GM23338 (cell line): ENCODE measurements at regions not wholly inside any gene's neighbourhood (a gene's known extent, or its start where the extent isn't known, plus 50 kb on each side); places are given as distances from the start of the nearest gene placed in this dataset.

Source experiments
- ATAC-seq: fragments of 200-7000 bp; cut with Tn5 transposase; 3 replicates; pipeline ENCODE4 v1.9.1; 2020
- DNase-seq: peaks from one replicate; pipeline ENCODE4 v3.0.0-alpha.2; 2015; ENCODE audit warnings: low spot score
- H2AFZ ChIP-seq: fragments of 200-600 bp; sonication (generic); 2 replicates; pipeline ENCODE4 v1.8.0; 2016; ENCODE audit warnings: antibody characterized with exemption, mild to moderate bottlenecking, moderate library complexity
- H3F3A ChIP-seq: fragments of 200-600 bp; sonication (generic); replicated peaks from 2 replicates; pipeline ENCODE4 v1.8.0; 2017; ENCODE audit warnings: antibody characterized with exemption, mixed run types, low read depth
- H3K27ac ChIP-seq: fragments of 200-600 bp; sonication (generic); 2 replicates; pipeline ENCODE4 v1.6.1; 2016; ENCODE audit warnings: low read depth
- H3K27me3 ChIP-seq: fragments of 200-600 bp; sonication (generic); 2 replicates; pipeline ENCODE4 v1.8.0; 2016; ENCODE audit warnings: mild to moderate bottlenecking, mixed run types, moderate library complexity; ENCODE audit not compliant: insufficient read depth
- H3K36me3 ChIP-seq: fragments of 200-600 bp; sonication (generic); 2 replicates; pipeline ENCODE4 v1.8.0; 2016; ENCODE audit warnings: mild to moderate bottlenecking; ENCODE audit not compliant: insufficient read depth
- H3K4me1 ChIP-seq: fragments of 200-600 bp; sonication (generic); 2 replicates; pipeline ENCODE4 v1.8.0; 2016; ENCODE audit warnings: mild to moderate bottlenecking, moderate library complexity; ENCODE audit not compliant: insufficient read depth
- H3K4me2 ChIP-seq: fragments of 200-600 bp; sonication (generic); 2 replicates; pipeline ENCODE4 v1.7.1; 2017; ENCODE audit warnings: mixed run types
- H3K4me3 ChIP-seq: fragments of 200-600 bp; sonication (generic); 2 replicates; pipeline ENCODE4 v1.6.1; 2016; ENCODE audit warnings: mixed run types
- H3K79me2 ChIP-seq: fragments of 200-600 bp; sonication (generic); replicated peaks from 2 replicates; pipeline ENCODE4 v1.8.0; 2017; ENCODE audit warnings: mild to moderate bottlenecking; ENCODE audit not compliant: insufficient read depth
- H3K9me2 ChIP-seq: fragments of 200-600 bp; sonication (generic); 2 replicates; pipeline ENCODE4 v1.8.0; 2017; ENCODE audit not compliant: insufficient read depth
- H4K20me1 ChIP-seq: fragments of 200-600 bp; sonication (generic); replicated peaks from 2 replicates; pipeline ENCODE4 v1.8.0; 2017; ENCODE audit warnings: mild to moderate bottlenecking; ENCODE audit not compliant: insufficient read depth
- H3K27ac Mint-ChIP-seq: 2 replicates; pipeline ENCODE4 v1.8.0; 2020; ENCODE audit warnings: inconsistent platforms, mild to moderate bottlenecking, moderate library complexity, mixed read lengths
- H3K27me3 Mint-ChIP-seq: 3 replicates; pipeline ENCODE4 v1.8.0; 2022; ENCODE audit warnings: low read depth, mild to moderate bottlenecking, moderate library complexity, mixed read lengths, inconsistent platforms; ENCODE audit not compliant: insufficient read depth, poor library complexity
- H3K36me3 Mint-ChIP-seq: 3 replicates; pipeline ENCODE4 v1.8.0; 2021; ENCODE audit warnings: low read depth, mild to moderate bottlenecking, inconsistent platforms, moderate library complexity, mixed read lengths
- H3K4me1 Mint-ChIP-seq: 3 replicates; pipeline ENCODE4 v1.8.0; 2020; ENCODE audit warnings: mild to moderate bottlenecking, inconsistent platforms, mixed read lengths
- H3K4me3 Mint-ChIP-seq: 3 replicates; pipeline ENCODE4 v1.8.0; 2021; ENCODE audit warnings: moderate library complexity, mild to moderate bottlenecking, inconsistent platforms, mixed read lengths
- H3K9me3 Mint-ChIP-seq: 3 replicates; pipeline ENCODE4 v1.8.0; 2020; ENCODE audit warnings: moderate library complexity, mild to moderate bottlenecking, inconsistent platforms, mixed read lengths
- CREB1 ChIP-seq: fragments of 250-450 bp; sonication (Bioruptor Pico); IDR thresholded peaks from 2 replicates; pipeline ENCODE4 v1.5.0; 2020; ENCODE audit warnings: low read depth, mild to moderate bottlenecking, moderate library complexity
- EZH2 ChIP-seq: fragments of 200-600 bp; sonication (generic); IDR thresholded peaks from one replicate; pipeline ENCODE4 v1.8.0; 2017; ENCODE audit warnings: antibody characterized with exemption, mild to moderate bottlenecking, low read depth; ENCODE audit not compliant: unreplicated experiment
- EZH2phosphoT487 ChIP-seq: fragments of 200-600 bp; sonication (generic); IDR thresholded peaks from one replicate; pipeline ENCODE4 v1.8.1; 2018; ENCODE audit warnings: antibody characterized with exemption; ENCODE audit not compliant: unreplicated experiment
- JUNB ChIP-seq: IDR thresholded peaks from one replicate; pipeline ENCODE4 v1.6.1; 2016; ENCODE audit warnings: antibody characterized with exemption; ENCODE audit not compliant: unreplicated experiment
- NANOG ChIP-seq: IDR thresholded peaks from 2 replicates; pipeline ENCODE4 v1.6.1; 2016; ENCODE audit warnings: antibody characterized with exemption, borderline replicate concordance
- POLR2AphosphoS5 ChIP-seq: IDR thresholded peaks from 2 replicates; pipeline ENCODE4 v1.6.1; 2016; ENCODE audit warnings: antibody characterized with exemption, low read depth
- STAT1 ChIP-seq: IDR thresholded peaks from one replicate; pipeline ENCODE4 v1.6.1; 2016; ENCODE audit warnings: antibody characterized with exemption; ENCODE audit not compliant: unreplicated experiment
- ZNF114 ChIP-seq: fragments of 250-450 bp; sonication (Bioruptor Pico); IDR thresholded peaks from 2 replicates; pipeline ENCODE4 v1.5.0; 2020; ENCODE audit warnings: mild to moderate bottlenecking, moderate library complexity
- ZNF331 ChIP-seq: fragments of 250-450 bp; sonication (Bioruptor Pico); IDR thresholded peaks from 2 replicates; pipeline ENCODE4 v1.5.0; 2020; ENCODE audit warnings: low read depth, mild to moderate bottlenecking, moderate library complexity
- TF ChIP-seq, protein P1 (sequence below): IDR thresholded peaks from one replicate; pipeline ENCODE4 v1.6.1; 2018; ENCODE audit warnings: antibody characterized with exemption; ENCODE audit not compliant: unreplicated experiment
- TF ChIP-seq, protein P2 (sequence below), 2 experiments: fragments of 200-600 bp in 1 of 2; sonication (generic) in 1 of 2; conservative IDR thresholded peaks; 2 replicates each; pipeline versions ENCODE4 v1.5.1 to v1.6.1; 2016 to 2017; ENCODE audit warnings: antibody characterized with exemption in 2 of 2, low read depth in 2 of 2, mild to moderate bottlenecking in 2 of 2, moderate library complexity in 1 of 2
- TF ChIP-seq, protein P3 (sequence below): IDR thresholded peaks from 2 replicates; pipeline ENCODE4 v1.6.1; 2016; ENCODE audit warnings: antibody characterized with exemption

DNA sequence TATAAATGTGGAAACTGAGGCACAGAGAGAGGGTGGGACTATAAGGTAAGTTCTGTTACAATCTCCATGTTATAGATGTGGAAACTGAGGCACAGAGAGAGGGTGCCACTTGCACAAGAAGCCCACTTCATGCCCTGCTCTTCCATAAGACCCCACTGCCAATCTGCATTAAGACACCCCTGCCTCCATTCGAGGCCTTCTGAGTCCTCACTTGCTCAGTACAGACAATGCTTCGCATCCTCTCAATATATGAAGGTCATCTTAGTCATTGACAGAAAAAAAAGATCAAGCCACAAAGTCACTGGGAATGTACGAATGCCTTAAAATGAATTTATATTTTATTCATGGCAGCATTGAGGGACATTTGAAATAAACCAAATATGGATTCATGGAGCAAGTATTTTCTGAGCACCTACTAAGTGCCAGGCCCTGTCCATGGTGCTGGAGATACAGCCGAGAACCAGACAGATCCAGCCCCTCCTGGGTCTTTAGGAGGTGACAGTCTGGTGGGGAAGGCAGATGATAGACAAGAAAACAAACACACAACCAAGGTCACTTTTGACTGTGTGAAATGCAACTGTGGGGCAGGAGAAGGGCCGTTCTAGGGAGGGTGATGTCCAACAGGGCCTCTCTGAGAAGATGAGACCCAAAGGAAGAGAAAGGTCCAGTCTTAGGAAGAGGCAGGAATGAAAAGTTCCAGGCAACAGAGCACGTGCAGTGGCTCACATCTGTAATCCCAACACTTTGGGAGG, 92.5 kb upstream of the PTPN1 start:
- no peak overlapping the region for H2AFZ ChIP-seq
- H3F3A ChIP-seq: no peaks in the 10 kb centered on the region
- no peaks in the 10 kb centered on the region for H3K9me2 ChIP-seq
- no peak overlapping the region for H3K27ac ChIP-seq
- DNase-seq (no peak), ATAC-seq (no peak)
- H3K4me1 ChIP-seq: peaks cover 8% of the 10 kb centered on the region
- Mint-ChIP-seq H3K9me3 (peaks cover 25% of the 10 kb centered on the region), H3K27me3 (peaks cover 4% of the 10 kb centered on the region), H3K4me1 (peaks cover 17% of the 10 kb centered on the region), H3K36me3 (peaks cover 10% of the 10 kb centered on the region; the same call in 2 of the 3 replicates), H3K27ac (no peak overlapping the region), H3K4me3 (no peak overlapping the region)
- no peak overlapping the region for H3K4me2 ChIP-seq
- H4K20me1 ChIP-seq: no peaks in the 10 kb centered on the region
- H3K4me3 ChIP-seq: no peak overlapping the region
- TF ChIP-seq, protein P1, sequence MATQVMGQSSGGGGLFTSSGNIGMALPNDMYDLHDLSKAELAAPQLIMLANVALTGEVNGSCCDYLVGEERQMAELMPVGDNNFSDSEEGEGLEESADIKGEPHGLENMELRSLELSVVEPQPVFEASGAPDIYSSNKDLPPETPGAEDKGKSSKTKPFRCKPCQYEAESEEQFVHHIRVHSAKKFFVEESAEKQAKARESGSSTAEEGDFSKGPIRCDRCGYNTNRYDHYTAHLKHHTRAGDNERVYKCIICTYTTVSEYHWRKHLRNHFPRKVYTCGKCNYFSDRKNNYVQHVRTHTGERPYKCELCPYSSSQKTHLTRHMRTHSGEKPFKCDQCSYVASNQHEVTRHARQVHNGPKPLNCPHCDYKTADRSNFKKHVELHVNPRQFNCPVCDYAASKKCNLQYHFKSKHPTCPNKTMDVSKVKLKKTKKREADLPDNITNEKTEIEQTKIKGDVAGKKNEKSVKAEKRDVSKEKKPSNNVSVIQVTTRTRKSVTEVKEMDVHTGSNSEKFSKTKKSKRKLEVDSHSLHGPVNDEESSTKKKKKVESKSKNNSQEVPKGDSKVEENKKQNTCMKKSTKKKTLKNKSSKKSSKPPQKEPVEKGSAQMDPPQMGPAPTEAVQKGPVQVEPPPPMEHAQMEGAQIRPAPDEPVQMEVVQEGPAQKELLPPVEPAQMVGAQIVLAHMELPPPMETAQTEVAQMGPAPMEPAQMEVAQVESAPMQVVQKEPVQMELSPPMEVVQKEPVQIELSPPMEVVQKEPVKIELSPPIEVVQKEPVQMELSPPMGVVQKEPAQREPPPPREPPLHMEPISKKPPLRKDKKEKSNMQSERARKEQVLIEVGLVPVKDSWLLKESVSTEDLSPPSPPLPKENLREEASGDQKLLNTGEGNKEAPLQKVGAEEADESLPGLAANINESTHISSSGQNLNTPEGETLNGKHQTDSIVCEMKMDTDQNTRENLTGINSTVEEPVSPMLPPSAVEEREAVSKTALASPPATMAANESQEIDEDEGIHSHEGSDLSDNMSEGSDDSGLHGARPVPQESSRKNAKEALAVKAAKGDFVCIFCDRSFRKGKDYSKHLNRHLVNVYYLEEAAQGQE: peak; percentile 82
- TF ChIP-seq CREB1 (CRISPR knock-in tag): no peak
- TF ChIP-seq JUNB: no peak
- no peak for TF ChIP-seq ZNF114 (CRISPR knock-in tag)
- no peaks in the 10 kb centered on the region for H3K27me3 ChIP-seq
- no peaks in the 10 kb centered on the region for H3K36me3 ChIP-seq
- H3K79me2 ChIP-seq: no peaks in the 10 kb centered on the region

DNA sequence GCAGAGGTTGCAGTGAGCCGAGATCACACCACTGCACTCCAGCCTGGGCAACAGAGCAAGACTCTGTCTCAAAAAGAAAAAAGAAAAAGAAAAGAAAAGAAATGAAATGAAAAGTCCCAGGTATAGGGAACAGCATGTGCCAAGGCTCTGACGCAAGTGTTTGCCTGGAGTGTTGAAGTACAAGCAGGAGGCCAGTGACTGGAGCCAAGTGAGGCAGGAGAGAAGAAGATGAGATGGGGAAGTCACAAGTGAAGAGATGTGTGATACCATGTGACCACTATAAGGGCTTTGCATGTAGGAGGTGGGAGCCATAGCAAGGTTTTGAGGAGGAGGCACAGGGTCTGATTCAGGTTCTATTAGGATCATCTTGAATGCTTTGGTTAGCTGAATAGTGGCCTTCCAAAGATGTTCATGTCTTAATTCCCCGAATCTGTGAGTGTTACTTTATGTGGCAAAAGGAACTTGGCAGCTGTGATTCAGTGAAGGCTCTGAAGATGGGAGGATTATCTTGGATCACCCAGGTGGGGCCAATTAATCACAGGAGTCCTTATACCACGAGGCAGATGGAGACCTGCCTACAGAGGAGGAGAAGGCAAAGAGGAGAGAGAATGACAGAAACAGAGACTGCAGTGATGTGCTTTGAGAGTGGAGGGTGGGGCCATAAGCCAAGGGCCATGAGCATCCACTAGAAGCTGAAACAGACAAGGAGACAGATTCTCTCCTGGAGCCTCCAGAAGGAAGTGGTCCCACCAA, 91.1 kb upstream of the PTPN1 start:
- Mint-ChIP-seq H3K27ac (no peak overlapping the region), H3K27me3 (peaks cover 1% of the 10 kb centered on the region), H3K4me1 (peaks cover 13% of the 10 kb centered on the region), H3K9me3 (peaks cover 12% of the 10 kb centered on the region), H3K36me3 (no peaks in the 10 kb centered on the region), H3K4me3 (no peak overlapping the region)
- H3K79me2 ChIP-seq: no peaks in the 10 kb centered on the region
- H2AFZ ChIP-seq: no peak overlapping the region
- no peak overlapping the region for H3K4me3 ChIP-seq
- 0 out of 2 replicates have a peak, but pooled peaks cover 2% of the 10 kb centered on the region for H3K4me1 ChIP-seq
- DNase-seq: no peak
- no peaks in the 10 kb centered on the region for H3K36me3 ChIP-seq
- H4K20me1 ChIP-seq: no peaks in the 10 kb centered on the region
- no peak overlapping the region for H3K27ac ChIP-seq
- ATAC-seq: no peak
- no peaks in the 10 kb centered on the region for H3F3A ChIP-seq
- no peaks in the 10 kb centered on the region for H3K27me3 ChIP-seq
- H3K4me2 ChIP-seq: no peak overlapping the region
- H3K9me2 ChIP-seq: no peaks in the 10 kb centered on the region
- TF ChIP-seq, protein P2, sequence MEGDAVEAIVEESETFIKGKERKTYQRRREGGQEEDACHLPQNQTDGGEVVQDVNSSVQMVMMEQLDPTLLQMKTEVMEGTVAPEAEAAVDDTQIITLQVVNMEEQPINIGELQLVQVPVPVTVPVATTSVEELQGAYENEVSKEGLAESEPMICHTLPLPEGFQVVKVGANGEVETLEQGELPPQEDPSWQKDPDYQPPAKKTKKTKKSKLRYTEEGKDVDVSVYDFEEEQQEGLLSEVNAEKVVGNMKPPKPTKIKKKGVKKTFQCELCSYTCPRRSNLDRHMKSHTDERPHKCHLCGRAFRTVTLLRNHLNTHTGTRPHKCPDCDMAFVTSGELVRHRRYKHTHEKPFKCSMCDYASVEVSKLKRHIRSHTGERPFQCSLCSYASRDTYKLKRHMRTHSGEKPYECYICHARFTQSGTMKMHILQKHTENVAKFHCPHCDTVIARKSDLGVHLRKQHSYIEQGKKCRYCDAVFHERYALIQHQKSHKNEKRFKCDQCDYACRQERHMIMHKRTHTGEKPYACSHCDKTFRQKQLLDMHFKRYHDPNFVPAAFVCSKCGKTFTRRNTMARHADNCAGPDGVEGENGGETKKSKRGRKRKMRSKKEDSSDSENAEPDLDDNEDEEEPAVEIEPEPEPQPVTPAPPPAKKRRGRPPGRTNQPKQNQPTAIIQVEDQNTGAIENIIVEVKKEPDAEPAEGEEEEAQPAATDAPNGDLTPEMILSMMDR (conservative IDR thresholded peaks at IDR 0.05; ENCODE audit: low read depth in 2 of 2): no peak
- TF ChIP-seq, protein P1: no peak
- TF ChIP-seq EZH2phosphoT487 (no peak), CREB1 (CRISPR knock-in tag) (no peak), STAT1 (no peak), POLR2AphosphoS5 (no peak), NANOG (no peak), JUNB (no peak), ZNF331 (CRISPR knock-in tag) (no peak), EZH2 (no peak), ZNF114 (CRISPR knock-in tag) (no peak)
- TF ChIP-seq, protein P3, sequence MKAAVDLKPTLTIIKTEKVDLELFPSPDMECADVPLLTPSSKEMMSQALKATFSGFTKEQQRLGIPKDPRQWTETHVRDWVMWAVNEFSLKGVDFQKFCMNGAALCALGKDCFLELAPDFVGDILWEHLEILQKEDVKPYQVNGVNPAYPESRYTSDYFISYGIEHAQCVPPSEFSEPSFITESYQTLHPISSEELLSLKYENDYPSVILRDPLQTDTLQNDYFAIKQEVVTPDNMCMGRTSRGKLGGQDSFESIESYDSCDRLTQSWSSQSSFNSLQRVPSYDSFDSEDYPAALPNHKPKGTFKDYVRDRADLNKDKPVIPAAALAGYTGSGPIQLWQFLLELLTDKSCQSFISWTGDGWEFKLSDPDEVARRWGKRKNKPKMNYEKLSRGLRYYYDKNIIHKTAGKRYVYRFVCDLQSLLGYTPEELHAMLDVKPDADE: no peak
